Breast epithelium (tissue), 3 donors: ENCODE measurements at regions not wholly inside any gene's neighbourhood (a gene's known extent, or its start where the extent isn't known, plus 50 kb on each side); places are given as distances from the start of the nearest gene placed in this dataset.

Experiments used
- CTCF ChIP-seq, 3 donors: fragments of 450-650 bp; IDR thresholded peaks; one replicate each; pipeline ENCODE4 v1.5.1; 2016 to 2017; ENCODE audit warnings: antibody characterized with exemption in 3 of 3, mild to moderate bottlenecking in 3 of 3, moderate library complexity in 3 of 3
- POLR2A ChIP-seq: fragments of 450-650 bp; IDR thresholded peaks from one replicate; pipeline ENCODE4 v1.6.1; 2016; ENCODE audit warnings: antibody characterized with exemption, mild to moderate bottlenecking, moderate library complexity

- TF ChIP-seq POLR2A (no peak), CTCF (IDR thresholded peaks at IDR 0.05) (no peak)
Observed at GRCh38 chr11:119902656-119903231, 173.7 kb upstream of the NECTIN1 start.
